GM19351 (cell line): ENCODE measurements at regions not wholly inside any gene's neighbourhood (a gene's known extent, or its start where the extent isn't known, plus 50 kb on each side); places are given as distances from the start of the nearest gene placed in this dataset.
"Not testable (repeated sequence)": the region's sequence is repeated elsewhere in the genome, so short reads cannot be mapped to it uniquely, and the experiment has no call there.

Experiments used
- ATAC-seq: cut with Tn5 transposase; IDR thresholded peaks from one replicate; pipeline ENCODE4 v1.9.1; 2021; ENCODE audit warnings: mild to moderate bottlenecking, moderate library complexity; ENCODE audit not compliant: unreplicated experiment

GRCh38 chr4:179719766-179720450 lies 2277.7 kb upstream of the AGA start:
- no peak for ATAC-seq

DNA sequence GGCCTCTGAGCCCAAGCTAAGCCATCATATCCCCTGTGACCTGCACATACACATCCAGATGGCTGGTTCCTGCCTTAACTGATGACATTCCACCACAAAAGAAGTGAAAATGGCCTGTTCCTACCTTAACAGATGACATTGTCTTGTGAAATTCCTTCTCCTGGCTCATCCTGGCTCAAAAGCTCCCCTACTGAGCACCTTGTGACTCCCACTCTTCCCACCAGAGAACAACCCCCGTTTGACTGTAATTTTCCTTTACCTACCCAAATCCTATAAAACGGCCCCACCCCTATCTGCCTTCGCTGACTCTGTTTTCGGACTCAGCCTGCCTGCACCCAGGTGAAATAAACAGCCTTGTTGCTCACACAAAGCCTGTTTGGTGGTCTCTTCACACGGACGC lies 2284.3 kb upstream of the AGA start:
- ATAC-seq = not testable (repeated sequence)

- ATAC-seq = no peak
Measured at GRCh38 chr4:179728305-179728704, 2286.1 kb upstream of the AGA start.

GRCh38 chr4:179736820-179737219 lies 2294.6 kb upstream of the AGA start:
- not testable (repeated sequence) for ATAC-seq

DNA sequence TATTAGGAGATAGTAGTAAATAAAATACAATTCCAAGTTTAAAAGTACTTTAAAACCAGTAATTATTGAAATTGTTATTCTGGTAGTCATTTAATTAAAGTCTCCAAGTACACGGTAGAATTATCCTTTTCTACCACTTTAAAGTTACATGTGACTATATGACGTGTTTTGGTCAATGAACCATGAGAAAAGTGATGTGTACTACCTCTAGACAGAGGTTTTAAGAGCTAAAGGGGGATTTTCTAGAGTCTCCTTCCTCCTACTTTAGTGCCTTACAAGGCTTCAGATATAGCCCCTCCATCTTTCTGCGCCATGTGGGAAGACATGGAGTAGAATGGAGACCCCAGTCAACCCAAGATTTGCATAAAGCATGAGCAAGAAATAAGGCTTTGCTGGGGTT lies 2296.6 kb upstream of the AGA start:
- no peak for ATAC-seq

DNA sequence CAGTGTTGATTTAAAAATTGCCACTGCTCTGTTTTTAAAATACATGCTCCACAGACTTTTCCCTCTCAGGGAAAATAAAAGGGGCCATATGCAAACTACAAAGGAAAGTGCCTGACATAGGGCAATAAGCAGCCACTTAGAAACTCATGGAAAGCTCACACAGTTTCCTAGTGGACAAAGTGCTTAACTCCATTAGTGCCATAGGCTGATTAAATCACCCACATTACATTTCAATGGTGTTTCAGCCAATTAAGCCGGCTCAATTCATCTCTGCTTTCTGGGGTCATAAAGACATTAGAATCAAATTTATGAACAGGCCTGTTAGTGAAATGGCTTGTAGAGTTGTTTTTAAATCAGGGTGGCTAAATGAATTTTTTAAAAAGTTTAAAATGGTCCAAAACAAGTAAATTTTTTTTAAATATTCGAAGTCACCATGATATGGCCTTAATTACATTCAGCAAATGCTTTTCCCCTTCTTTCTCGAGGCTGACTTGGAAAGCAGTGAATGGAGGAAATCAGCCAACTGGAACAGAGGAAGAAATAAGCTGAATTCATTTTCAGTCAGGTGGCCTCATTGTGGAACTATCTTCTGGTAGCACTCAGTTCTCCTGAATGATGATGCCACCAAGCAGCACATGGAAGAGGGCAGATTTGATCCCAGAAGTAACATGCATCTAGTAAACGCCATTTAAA lies 2305.1 kb upstream of the AGA start:
- ATAC-seq = no peak

GRCh38 chr4:179748837-179749236 lies 2306.6 kb upstream of the AGA start:
- ATAC-seq = no peak

- no peak for ATAC-seq
Measured at GRCh38 chr4:179750374-179750773, 2308.1 kb upstream of the AGA start.

GRCh38 chr4:179751669-179752068 lies 2309.4 kb upstream of the AGA start:
- no peak for ATAC-seq

GRCh38 chr4:179755322-179755721 lies 2313.1 kb upstream of the AGA start:
- no peak for ATAC-seq

DNA sequence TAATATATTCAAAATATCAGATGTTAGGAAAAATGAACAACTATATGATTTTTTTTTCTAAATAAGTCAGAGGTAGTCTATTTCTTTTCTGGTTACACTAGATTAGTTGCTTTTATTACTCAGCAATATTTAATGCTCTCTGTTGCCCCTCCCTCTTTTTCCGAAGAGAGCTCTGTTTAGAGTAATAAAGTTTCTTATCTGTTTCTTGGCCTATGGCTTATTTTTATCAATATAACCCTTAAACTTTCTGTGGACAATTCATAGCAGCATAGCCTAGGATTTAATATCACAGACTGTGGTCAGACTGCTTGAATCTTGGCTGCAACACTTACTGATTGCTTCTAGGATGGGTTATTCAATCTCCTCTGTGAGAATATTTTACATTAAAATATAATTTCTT lies 2315.4 kb upstream of the AGA start:
- ATAC-seq = no peak

- no peak for ATAC-seq
Measured at GRCh38 chr4:179762840-179763239, 2320.6 kb upstream of the AGA start.

DNA sequence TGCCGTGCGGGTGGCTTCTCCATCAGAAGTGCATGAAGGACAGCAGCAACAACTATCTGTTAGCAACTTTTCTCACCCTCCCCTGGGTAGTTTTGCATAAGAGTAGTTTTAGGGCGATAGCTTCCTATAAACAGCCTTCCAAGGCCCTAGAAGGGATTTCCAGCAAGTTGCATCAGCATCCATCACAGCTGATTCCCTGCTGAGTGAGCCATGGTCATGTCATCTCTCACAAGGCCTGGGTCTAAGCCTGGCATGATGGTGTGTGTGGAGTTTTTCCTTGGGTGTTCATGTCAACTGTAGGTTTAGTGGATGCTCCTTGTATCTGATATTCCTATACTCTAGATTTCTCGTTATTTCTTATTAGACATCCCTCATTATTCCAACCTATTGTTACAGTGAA lies 2324.7 kb upstream of the AGA start:
- no peak for ATAC-seq

DNA sequence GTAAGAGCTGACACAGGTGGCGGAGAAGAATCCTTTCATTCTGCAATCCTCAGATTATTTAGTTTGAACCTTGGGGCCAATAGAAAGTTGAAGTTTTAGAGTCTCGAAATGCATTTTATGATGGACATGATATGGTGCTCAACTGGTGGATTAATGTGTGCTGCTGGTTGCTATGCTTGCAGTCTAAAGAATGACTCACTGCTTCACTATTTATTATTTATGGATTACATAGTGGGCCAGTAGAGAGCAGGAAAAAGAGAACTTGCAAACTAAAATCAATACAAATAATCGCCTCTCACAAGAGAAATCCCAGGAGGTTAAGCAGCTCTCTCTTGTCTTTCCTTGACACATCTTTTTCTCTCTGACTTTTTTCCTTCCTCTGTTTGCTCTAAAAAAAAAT lies 2326.8 kb upstream of the AGA start:
- ATAC-seq = no peak

DNA sequence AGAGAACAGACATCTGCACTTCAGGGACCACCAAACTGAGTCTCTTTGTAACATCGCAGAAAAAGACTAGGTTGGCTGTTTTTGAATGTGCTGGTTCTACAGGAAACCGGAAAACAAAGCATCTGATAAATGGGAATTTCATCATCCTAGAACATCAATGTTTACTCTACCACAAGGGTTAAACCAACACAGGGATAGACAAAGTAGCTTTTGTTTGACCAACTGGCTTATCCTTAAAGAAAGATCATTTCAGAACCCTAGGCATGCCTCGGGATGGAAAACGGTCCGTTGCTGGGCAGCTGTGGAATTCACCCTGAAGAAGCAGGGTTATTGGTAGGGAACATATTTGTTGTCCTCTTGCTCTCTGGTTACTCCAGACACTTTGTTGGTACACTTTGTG lies 2355.5 kb upstream of the AGA start:
- ATAC-seq = no peak

DNA sequence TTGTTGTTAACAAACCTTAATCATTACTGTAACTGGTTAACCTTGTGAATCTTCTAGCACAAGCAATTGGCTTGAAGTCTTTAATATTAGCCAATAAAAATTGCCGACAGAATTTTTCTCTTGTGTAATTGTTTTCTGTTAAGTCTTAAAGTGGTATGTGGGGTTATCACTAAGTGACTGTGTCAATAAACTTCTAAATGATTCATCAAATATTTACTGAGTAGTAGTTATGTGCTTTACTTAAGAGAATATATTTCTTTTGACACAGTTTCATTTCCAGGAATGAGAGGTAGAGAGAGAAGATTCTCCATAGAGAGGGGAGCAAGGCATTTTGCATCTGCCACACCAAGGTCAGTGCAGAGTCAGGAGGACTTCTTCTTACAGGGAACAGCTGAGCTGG lies 2361.6 kb upstream of the AGA start:
- no peak for ATAC-seq

- ATAC-seq = no peak
Measured at GRCh38 chr4:179804440-179804839, 2362.2 kb upstream of the AGA start.

DNA sequence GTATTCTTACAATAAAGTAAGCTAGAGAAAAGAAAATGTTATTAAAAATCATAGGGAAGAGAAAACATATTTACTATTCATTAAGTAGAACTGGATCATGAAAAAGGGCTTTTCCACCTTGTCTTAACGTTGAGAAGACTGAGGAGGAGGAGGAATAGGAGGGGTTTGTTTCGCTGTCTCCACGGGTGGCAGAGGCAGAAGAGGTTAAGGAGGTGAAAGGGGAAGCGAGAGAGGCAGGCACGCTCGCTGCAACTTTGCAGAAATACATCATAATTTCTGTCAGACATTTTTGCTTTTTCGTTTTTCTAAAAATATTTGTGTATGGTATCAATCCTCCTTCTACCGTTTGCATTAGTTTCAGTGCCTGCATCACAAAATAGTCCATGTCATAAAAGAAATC lies 2375.1 kb upstream of the AGA start:
- ATAC-seq = no peak

DNA sequence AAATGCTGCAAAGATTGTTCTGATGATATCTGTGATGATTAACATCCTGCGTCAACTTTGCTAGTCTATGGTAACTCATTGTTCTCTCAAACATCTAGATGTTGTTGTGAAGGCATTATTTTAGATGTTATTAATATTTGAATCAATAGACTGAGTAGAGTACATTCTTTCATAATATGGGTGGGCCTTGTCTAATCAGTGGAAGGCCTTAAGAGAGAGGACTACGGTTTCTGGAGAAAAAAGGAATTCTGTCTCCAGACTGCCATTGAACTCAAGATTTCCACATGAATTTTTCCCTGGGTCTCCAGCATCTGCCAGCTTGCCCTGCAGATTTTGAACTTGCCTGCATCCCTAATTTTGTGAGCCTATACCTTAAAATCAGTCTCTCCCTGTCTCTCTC lies 2381.1 kb upstream of the AGA start:
- ATAC-seq = no peak

DNA sequence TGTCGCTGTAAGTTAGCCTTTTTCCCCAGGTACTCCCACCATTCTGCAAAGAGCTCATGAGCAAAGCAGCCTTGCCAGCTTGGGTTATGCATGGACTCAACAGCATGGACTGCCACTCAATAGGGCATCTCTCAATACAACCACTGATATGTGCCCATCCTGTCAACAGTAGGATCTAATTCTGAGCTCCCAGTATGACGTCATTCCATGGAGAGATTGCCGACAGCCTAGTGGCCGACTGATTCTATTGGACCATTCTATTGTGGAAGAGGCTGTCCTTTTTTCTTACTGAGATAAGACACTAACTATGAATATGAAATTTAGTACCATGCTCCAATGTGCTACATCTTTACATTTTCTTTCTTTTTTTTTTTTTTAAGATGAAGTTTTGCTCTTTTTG lies 2389.0 kb upstream of the AGA start:
- no peak for ATAC-seq

- ATAC-seq = no peak
Measured at GRCh38 chr4:179836179-179837075, 2394.2 kb upstream of the AGA start.

DNA sequence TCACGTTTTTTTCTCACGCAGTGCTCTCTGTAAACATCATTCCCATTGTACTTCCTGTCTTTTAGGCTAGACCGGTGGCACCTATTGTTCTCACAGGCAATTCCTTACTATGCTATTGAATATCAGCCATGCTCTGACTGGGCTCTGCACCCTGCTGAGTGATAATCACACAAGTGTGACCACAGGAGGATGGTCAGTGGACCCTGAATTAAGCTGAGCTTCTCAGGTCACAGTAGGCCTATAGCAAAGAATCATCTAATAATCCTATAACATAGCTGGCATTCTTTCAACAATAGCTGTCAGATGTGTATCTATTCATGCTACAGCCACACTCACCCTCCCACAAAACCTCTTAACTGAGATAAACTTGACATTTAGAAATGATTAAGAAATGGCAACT lies 2399.8 kb upstream of the TENM3 start:
- ATAC-seq = no peak
